GM06990 (cell line): ENCODE measurements at regions not wholly inside any gene's neighbourhood (a gene's known extent, or its start where the extent isn't known, plus 50 kb on each side); places are given as distances from the start of the nearest gene placed in this dataset.

Experiments
- DNase-seq: peaks from one replicate; pipeline ENCODE4 v3.0.0-alpha.2; 2011; ENCODE audit not compliant: insufficient read length; ENCODE audit errors: extremely low read depth
- H3K27me3 ChIP-seq: replicated peaks from 2 replicates; pipeline ENCODE4 v1.6.0; 2011; ENCODE audit warnings: low read length; ENCODE audit not compliant: control insufficient read depth, insufficient read depth
- H3K36me3 ChIP-seq: 2 replicates; pipeline ENCODE4 v1.5.1; 2011; ENCODE audit warnings: low read length; ENCODE audit not compliant: control insufficient read depth, insufficient read depth
- H3K4me3 ChIP-seq: replicated peaks from 2 replicates; pipeline ENCODE4 v1.5.1; 2011; ENCODE audit warnings: low read depth, mild to moderate bottlenecking, control low read depth, low read length
- TF ChIP-seq, protein P1 (sequence below): IDR thresholded peaks from 2 replicates; pipeline ENCODE4 v1.5.1; 2011; ENCODE audit warnings: low read length, control low read depth, mild to moderate bottlenecking, inconsistent platforms; ENCODE audit not compliant: insufficient read depth, poor library complexity, severe bottlenecking

GRCh38 chr20:48431653-48432493 is 395.9 kb downstream of the PREX1 start:
- DNase-seq, result no peak
- Histone ChIP-seq H3K4me3 (no peak overlapping the region), H3K36me3 (no peaks in the 10 kb centered on the region), H3K27me3 (peaks cover 3% of the 10 kb centered on the region)
- TF ChIP-seq, protein P1, sequence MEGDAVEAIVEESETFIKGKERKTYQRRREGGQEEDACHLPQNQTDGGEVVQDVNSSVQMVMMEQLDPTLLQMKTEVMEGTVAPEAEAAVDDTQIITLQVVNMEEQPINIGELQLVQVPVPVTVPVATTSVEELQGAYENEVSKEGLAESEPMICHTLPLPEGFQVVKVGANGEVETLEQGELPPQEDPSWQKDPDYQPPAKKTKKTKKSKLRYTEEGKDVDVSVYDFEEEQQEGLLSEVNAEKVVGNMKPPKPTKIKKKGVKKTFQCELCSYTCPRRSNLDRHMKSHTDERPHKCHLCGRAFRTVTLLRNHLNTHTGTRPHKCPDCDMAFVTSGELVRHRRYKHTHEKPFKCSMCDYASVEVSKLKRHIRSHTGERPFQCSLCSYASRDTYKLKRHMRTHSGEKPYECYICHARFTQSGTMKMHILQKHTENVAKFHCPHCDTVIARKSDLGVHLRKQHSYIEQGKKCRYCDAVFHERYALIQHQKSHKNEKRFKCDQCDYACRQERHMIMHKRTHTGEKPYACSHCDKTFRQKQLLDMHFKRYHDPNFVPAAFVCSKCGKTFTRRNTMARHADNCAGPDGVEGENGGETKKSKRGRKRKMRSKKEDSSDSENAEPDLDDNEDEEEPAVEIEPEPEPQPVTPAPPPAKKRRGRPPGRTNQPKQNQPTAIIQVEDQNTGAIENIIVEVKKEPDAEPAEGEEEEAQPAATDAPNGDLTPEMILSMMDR, result no peak

GRCh38 chr20:48426630-48427029 is 401.2 kb downstream of the PREX1 start:
- DNase-seq, result no peak
- TF ChIP-seq, protein P1, result no peak
- H3K4me3 ChIP-seq, result no peak overlapping the region
- H3K36me3 ChIP-seq, result no peaks in the 10 kb centered on the region
- H3K27me3 ChIP-seq, result no peaks in the 10 kb centered on the region

DNA sequence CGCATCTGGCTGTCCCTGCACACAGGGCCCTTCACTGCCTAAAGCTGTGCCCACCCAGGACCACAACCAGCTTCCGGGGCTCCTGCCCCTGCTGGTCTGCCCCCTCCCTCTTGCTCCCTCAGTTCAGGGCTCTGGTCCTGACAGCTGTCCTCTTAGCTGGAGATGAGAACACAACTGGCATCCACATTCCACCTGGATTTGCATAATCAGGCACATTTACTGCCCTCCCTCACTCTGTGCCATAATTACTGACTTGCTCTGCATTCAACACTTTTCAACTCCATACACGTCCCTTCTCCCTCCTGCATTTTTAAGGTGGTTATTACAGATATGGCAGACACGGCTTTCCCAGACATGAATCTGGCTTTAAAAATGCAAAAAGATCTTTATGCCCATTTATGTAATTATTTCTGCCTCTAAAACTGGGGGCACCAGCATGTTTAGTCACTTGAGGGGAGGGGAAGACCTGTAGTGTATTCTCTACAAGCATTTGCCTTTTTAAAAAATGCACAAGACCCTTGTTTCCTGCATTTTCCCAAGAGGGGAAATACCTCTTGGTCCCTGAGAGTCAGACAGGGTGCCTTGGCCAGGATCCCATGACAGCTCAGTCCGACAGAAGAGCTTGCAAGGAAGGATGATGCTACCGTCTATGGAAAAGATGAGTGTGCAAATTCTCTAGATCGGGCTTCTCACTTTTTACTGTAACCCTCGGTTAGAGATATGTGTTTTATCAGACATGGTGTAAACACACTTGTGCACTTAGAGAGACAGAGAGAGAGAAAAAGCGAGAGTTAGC is 401.8 kb downstream of the PREX1 start:
- TF ChIP-seq, protein P1, result no peak
- H3K27me3 ChIP-seq, result no peaks in the 10 kb centered on the region
- H3K36me3 ChIP-seq, result no peaks in the 10 kb centered on the region
- no peak overlapping the region for H3K4me3 ChIP-seq
- no peak for DNase-seq

- no peaks in the 10 kb centered on the region for H3K36me3 ChIP-seq
- TF ChIP-seq, protein P1, result no peak
- no peak for DNase-seq
- H3K4me3 ChIP-seq, result no peak overlapping the region
- H3K27me3 ChIP-seq, result no peaks in the 10 kb centered on the region
These were observed 402.5 kb downstream of the PREX1 start for GRCh38 chr20:48425321-48425720.

- Histone ChIP-seq H3K27me3 (no peaks in the 10 kb centered on the region), H3K4me3 (no peak overlapping the region), H3K36me3 (no peaks in the 10 kb centered on the region)
- TF ChIP-seq, protein P1, result no peak
- DNase-seq, result no peak
These were observed 405.4 kb downstream of the PREX1 start for GRCh38 chr20:48422242-48422960.
